H9 (cell line): ENCODE measurements at regions not wholly inside any gene's neighbourhood (a gene's known extent, or its start where the extent isn't known, plus 50 kb on each side); places are given as distances from the start of the nearest gene placed in this dataset.

Experiments used
- DNase-seq: peaks from one replicate; pipeline ENCODE4 v3.0.0-alpha.2; 2017
- H2AFZ ChIP-seq: one replicate; pipeline ENCODE4 v1.6.1; 2013; ENCODE audit warnings: mild to moderate bottlenecking, low read length, control low read depth, moderate library complexity
- H2AK5ac ChIP-seq: 2 replicates; pipeline ENCODE4 v1.6.1; 2013; ENCODE audit warnings: low read length, control low read depth, mixed read lengths; ENCODE audit not compliant: insufficient read length
- H2BK120ac ChIP-seq: one replicate; pipeline ENCODE4 v1.6.1; 2013; ENCODE audit warnings: low read depth, mild to moderate bottlenecking, low read length, control low read depth, inconsistent platforms; ENCODE audit not compliant: poor library complexity, severe bottlenecking
- H2BK12ac ChIP-seq: 2 replicates; pipeline ENCODE4 v1.6.1; 2013; ENCODE audit warnings: low read length, control low read depth, mixed read lengths, low read depth; ENCODE audit not compliant: insufficient read length
- H2BK15ac ChIP-seq: 2 replicates; pipeline ENCODE4 v1.6.1; 2013; ENCODE audit warnings: low read depth, low read length, control low read depth
- H2BK20ac ChIP-seq: one replicate; pipeline ENCODE4 v1.6.1; 2013; ENCODE audit warnings: low read depth, mild to moderate bottlenecking, low read length, control low read depth, inconsistent platforms; ENCODE audit not compliant: poor library complexity, severe bottlenecking
- H2BK5ac ChIP-seq: 2 replicates; pipeline ENCODE4 v1.6.1; 2013; ENCODE audit warnings: low read length, control low read depth, mixed read lengths; ENCODE audit not compliant: insufficient read length
- H3K14ac ChIP-seq: 2 replicates; pipeline ENCODE4 v1.6.1; 2013; ENCODE audit warnings: low read length, control low read depth; ENCODE audit not compliant: insufficient read depth
- H3K18ac ChIP-seq: 2 replicates; pipeline ENCODE4 v1.6.1; 2013; ENCODE audit warnings: low read depth, mild to moderate bottlenecking, mixed read lengths, low read length, control low read depth; ENCODE audit not compliant: insufficient read length
- H3K23ac ChIP-seq: 2 replicates; pipeline ENCODE4 v1.6.1; 2013; ENCODE audit warnings: low read length, control low read depth, mixed read lengths, low read depth; ENCODE audit not compliant: insufficient read length
- H3K23me2 ChIP-seq: 2 replicates; pipeline ENCODE4 v1.6.1; 2013; ENCODE audit warnings: low read depth, mild to moderate bottlenecking, mixed read lengths, low read length, control low read depth; ENCODE audit not compliant: insufficient read length, poor library complexity, severe bottlenecking
- H3K27ac ChIP-seq: 2 replicates; pipeline ENCODE4 v1.5.1; 2013; ENCODE audit warnings: low read length, control low read depth, mixed read lengths, low read depth; ENCODE audit not compliant: insufficient read length
- H3K27me3 ChIP-seq: 2 replicates; pipeline ENCODE4 v1.6.1; 2013; ENCODE audit warnings: low read length, control low read depth, inconsistent platforms; ENCODE audit not compliant: insufficient read depth
- H3K4ac ChIP-seq: 2 replicates; pipeline ENCODE4 v1.6.1; 2013; ENCODE audit warnings: low read depth, mild to moderate bottlenecking, control low read depth, inconsistent platforms, low read length, moderate library complexity
- H3K4me1 ChIP-seq: 2 replicates; pipeline ENCODE4 v1.6.1; 2013; ENCODE audit warnings: low read length, control low read depth, inconsistent platforms; ENCODE audit not compliant: insufficient read depth
- H3K4me2 ChIP-seq: 2 replicates; pipeline ENCODE4 v1.6.1; 2013; ENCODE audit warnings: low read length, control low read depth, mixed read lengths; ENCODE audit not compliant: insufficient read length, insufficient read depth
- H3K56ac ChIP-seq: 2 replicates; pipeline ENCODE4 v1.6.1; 2013; ENCODE audit warnings: low read depth, mild to moderate bottlenecking, mixed read lengths, low read length, control low read depth; ENCODE audit not compliant: insufficient read length
- H3K79me1 ChIP-seq: 2 replicates; pipeline ENCODE4 v1.6.1; 2013; ENCODE audit warnings: low read depth, mild to moderate bottlenecking, moderate library complexity, low read length, control low read depth, inconsistent platforms; ENCODE audit not compliant: insufficient read depth, poor library complexity, severe bottlenecking
- H3K79me2 ChIP-seq: 2 replicates; pipeline ENCODE4 v1.6.1; 2013; ENCODE audit warnings: low read length, control low read depth, inconsistent platforms; ENCODE audit not compliant: insufficient read depth
- H3K9ac ChIP-seq: 2 replicates; pipeline ENCODE4 v1.6.1; 2013; ENCODE audit warnings: low read length, control low read depth, mixed read lengths; ENCODE audit not compliant: insufficient read length; ENCODE audit errors: extremely low read depth
- H3K9me3 ChIP-seq: one replicate; pipeline ENCODE4 v1.6.1; 2013; ENCODE audit warnings: low read depth, low read length, inconsistent platforms; ENCODE audit not compliant: control insufficient read depth
- H3T11ph ChIP-seq: one replicate; pipeline ENCODE4 v1.6.1; 2013; ENCODE audit warnings: mild to moderate bottlenecking, low read length, control low read depth, inconsistent platforms
- H4K20me1 ChIP-seq: one replicate; pipeline ENCODE4 v1.6.1; 2013; ENCODE audit not compliant: control insufficient read depth, insufficient read length, insufficient read depth
- H4K5ac ChIP-seq: 2 replicates; pipeline ENCODE4 v1.6.1; 2013; ENCODE audit warnings: low read depth, mild to moderate bottlenecking, mixed read lengths, low read length, control low read depth; ENCODE audit not compliant: insufficient read length
- H4K8ac ChIP-seq: replicated peaks from 2 replicates; pipeline ENCODE4 v1.6.1; 2013; ENCODE audit warnings: low read length, control low read depth, mixed read lengths, low read depth; ENCODE audit not compliant: insufficient read length
- H4K91ac ChIP-seq: 2 replicates; pipeline ENCODE4 v1.6.1; 2013; ENCODE audit warnings: low read depth, mild to moderate bottlenecking, moderate library complexity, mixed read lengths, low read length, control low read depth; ENCODE audit not compliant: insufficient read length
- H3K27ac Mint-ChIP-seq, 3 experiments: 2 replicates in 2 of 3; 3 replicates in 1 of 3; pipeline ENCODE4 v1.8.0; 2020 to 2021; ENCODE audit warnings: mixed read lengths in 3 of 3, mild to moderate bottlenecking in 1 of 3, moderate library complexity in 1 of 3
- H3K27me3 Mint-ChIP-seq: 2 replicates; pipeline ENCODE4 v1.8.0; 2021; ENCODE audit warnings: low read depth, mild to moderate bottlenecking, moderate library complexity, mixed read lengths
- H3K36me3 Mint-ChIP-seq, 3 experiments: 2 replicates in 2 of 3; 3 replicates in 1 of 3; pipeline ENCODE4 v1.8.0; 2020 to 2021; ENCODE audit warnings: low read depth in 3 of 3, mixed read lengths in 3 of 3; ENCODE audit not compliant: insufficient read depth in 1 of 3
- H3K4me1 Mint-ChIP-seq, 2 experiments: 2 replicates each; pipeline ENCODE4 v1.8.0; 2020; ENCODE audit warnings: mixed read lengths in 2 of 2
- H3K4me3 Mint-ChIP-seq, 2 experiments: 2 replicates in 1 of 2; 3 replicates in 1 of 2; pipeline ENCODE4 v1.8.0; 2020 to 2021; ENCODE audit warnings: mild to moderate bottlenecking in 2 of 2, mixed read lengths in 2 of 2, moderate library complexity in 1 of 2
- H3K9me3 Mint-ChIP-seq, 2 experiments: 2 replicates in 1 of 2; 3 replicates in 1 of 2; pipeline ENCODE4 v1.8.0; 2020; ENCODE audit warnings: mild to moderate bottlenecking in 2 of 2, mixed read lengths in 2 of 2, moderate library complexity in 1 of 2
- CTCF ChIP-seq: fragments of 200-600 bp; sonication (generic); conservative IDR thresholded peaks from 3 replicates; pipeline ENCODE4 v1.8.0; 2021; ENCODE audit warnings: antibody characterized with exemption, mild to moderate bottlenecking
- WGBS: extraction: QIAGEN DNeasy Blood & Tissue Kit; methylation state at CpG from one replicate; pipeline ENCODE4 v1.1.7; 2013; ENCODE audit warnings: missing lambda C conversion rate, low lambda C conversion rate, mixed read lengths; ENCODE audit not compliant: insufficient read length; ENCODE audit errors: extremely low coverage; 5-methylcytosine and 5-hydroxymethylcytosine counted together

GRCh38 chr12:24463375-24463774 is 485.5 kb downstream of the BCAT1 start:
- no peak overlapping the region for H3K9ac ChIP-seq
- no peak overlapping the region for H2BK5ac ChIP-seq
- peaks cover 0 to 2% of the 10 kb centered on the region in 2 experiments; a peak in 1 of 4 replicates for H3K4me1 Mint-ChIP-seq
- H2BK20ac ChIP-seq: no peak overlapping the region
- no peak overlapping the region for H4K5ac ChIP-seq
- no peaks in the 10 kb centered on the region for H3K79me1 ChIP-seq
- no peaks in the 10 kb centered on the region for H3K9me3 ChIP-seq
- no peak overlapping the region for H3K27ac Mint-ChIP-seq
- no peak overlapping the region for H3K14ac ChIP-seq
- no peak for DNase-seq
- H4K8ac ChIP-seq: no peak overlapping the region
- H3K23ac ChIP-seq: no peak overlapping the region
- no peaks in the 10 kb centered on the region; a peak in 2 of 5 replicates for H3K9me3 Mint-ChIP-seq
- no peak for TF ChIP-seq CTCF
- H2BK15ac ChIP-seq: no peak overlapping the region
- no peak overlapping the region for H2AFZ ChIP-seq
- no CpG with 5 or more reads among the region's 6 CpGs for WGBS
- H3K4ac ChIP-seq: no peak overlapping the region
- no peak overlapping the region for H3K27ac ChIP-seq
- no peaks in the 10 kb centered on the region for H3K79me2 ChIP-seq
- no peaks in the 10 kb centered on the region for H3K4me1 ChIP-seq
- no peak overlapping the region for H3T11ph ChIP-seq
- no peaks in the 10 kb centered on the region for H4K20me1 ChIP-seq
- H2BK120ac ChIP-seq: no peak overlapping the region
- H3K36me3 Mint-ChIP-seq: no peaks in the 10 kb centered on the region; a peak in 1 of 7 replicates
- H2BK12ac ChIP-seq: no peak overlapping the region
- H3K27me3 ChIP-seq: no peaks in the 10 kb centered on the region
- H4K91ac ChIP-seq: no peak overlapping the region
- no peak overlapping the region for H3K56ac ChIP-seq
- H3K4me3 Mint-ChIP-seq: no peak overlapping the region
- H2AK5ac ChIP-seq: no peak overlapping the region
- H3K23me2 ChIP-seq: no peaks in the 10 kb centered on the region
- H3K27me3 Mint-ChIP-seq: no peaks in the 10 kb centered on the region
- no peak overlapping the region for H3K4me2 ChIP-seq
- H3K18ac ChIP-seq: no peak overlapping the region
